KMS-11 (cell line): ENCODE measurements at regions not wholly inside any gene's neighbourhood (a gene's known extent, or its start where the extent isn't known, plus 50 kb on each side); places are given as distances from the start of the nearest gene placed in this dataset.

Experiments used
- H2AFZ ChIP-seq: fragments of 200-600 bp; sonication (generic); 2 replicates; pipeline ENCODE4 v1.6.1; 2016; ENCODE audit warnings: antibody characterized with exemption, mixed run types, low read depth
- H3K27ac ChIP-seq: fragments of 200-600 bp; sonication (generic); 2 replicates; pipeline ENCODE4 v1.6.1; 2016; ENCODE audit warnings: mild to moderate bottlenecking, mixed run types
- H3K27me3 ChIP-seq: fragments of 200-600 bp; sonication (generic); 2 replicates; pipeline ENCODE4 v1.6.1; 2017; ENCODE audit warnings: mild to moderate bottlenecking, low read depth, mixed run types, moderate library complexity; ENCODE audit not compliant: insufficient read depth
- H3K36me3 ChIP-seq: fragments of 200-600 bp; sonication (generic); 2 replicates; pipeline ENCODE4 v1.6.1; 2017; ENCODE audit warnings: mild to moderate bottlenecking, mixed run types; ENCODE audit not compliant: insufficient read depth
- H3K4me1 ChIP-seq: fragments of 200-600 bp; sonication (generic); 2 replicates; pipeline ENCODE4 v1.6.1; 2016; ENCODE audit warnings: mild to moderate bottlenecking, low read depth, mixed run types; ENCODE audit not compliant: poor library complexity, severe bottlenecking
- H3K4me2 ChIP-seq: fragments of 200-600 bp; sonication (generic); 2 replicates; pipeline ENCODE4 v1.7.0; 2016; ENCODE audit warnings: mild to moderate bottlenecking, mixed run types
- H3K4me3 ChIP-seq: fragments of 200-600 bp; sonication (generic); IDR thresholded peaks from 2 replicates; pipeline ENCODE4 v1.6.1; 2017; ENCODE audit warnings: low read depth, low read length, mixed read lengths; ENCODE audit not compliant: insufficient read depth
- H3K79me2 ChIP-seq: fragments of 200-600 bp; sonication (generic); 2 replicates; pipeline ENCODE4 v1.6.1; 2016; ENCODE audit warnings: low read depth, mixed run types; ENCODE audit not compliant: insufficient read depth
- H3K9ac ChIP-seq: fragments of 200-600 bp; sonication (generic); 2 replicates; pipeline ENCODE4 v1.6.1; 2016; ENCODE audit warnings: mild to moderate bottlenecking, mixed run types
- H4K20me1 ChIP-seq: fragments of 200-600 bp; sonication (generic); 2 replicates; pipeline ENCODE4 v1.6.1; 2016; ENCODE audit warnings: mild to moderate bottlenecking, mixed run types; ENCODE audit not compliant: insufficient read depth
- CTCF ChIP-seq: fragments of 200-600 bp; sonication (generic); conservative IDR thresholded peaks from 2 replicates; pipeline ENCODE4 v1.6.1; 2017; ENCODE audit warnings: low read depth, mild to moderate bottlenecking, antibody characterized with exemption, low read length, moderate library complexity, mixed read lengths

- Histone ChIP-seq H3K4me1 (no peaks in the 10 kb centered on the region), H3K36me3 (no peaks in the 10 kb centered on the region), H3K9ac (no peak overlapping the region), H4K20me1 (no peaks in the 10 kb centered on the region), H3K79me2 (no peaks in the 10 kb centered on the region), H3K27ac (no peak overlapping the region), H3K4me3 (no peak overlapping the region), H2AFZ (no peak overlapping the region), H3K27me3 (no peaks in the 10 kb centered on the region), H3K4me2 (no peak overlapping the region)
- no peak; the same call in 1 of the 2 replicates for TF ChIP-seq CTCF
Observed at GRCh38 chrX:33324099-33324498, 112.8 kb upstream of the DMD start.

GRCh38 chrX:33307911-33308354 lies 96.6 kb upstream of the DMD start:
- Histone ChIP-seq H3K36me3 (no peaks in the 10 kb centered on the region), H2AFZ (no peak overlapping the region), H3K4me3 (no peak overlapping the region), H3K4me2 (no peak overlapping the region), H3K4me1 (no peaks in the 10 kb centered on the region), H4K20me1 (no peaks in the 10 kb centered on the region), H3K79me2 (no peaks in the 10 kb centered on the region), H3K27ac (no peak overlapping the region), H3K9ac (no peak overlapping the region), H3K27me3 (no peaks in the 10 kb centered on the region)
- no peak for TF ChIP-seq CTCF

- Histone ChIP-seq H3K4me3 (no peak overlapping the region), H3K9ac (no peak overlapping the region), H3K79me2 (no peaks in the 10 kb centered on the region), H3K27ac (no peak overlapping the region), H2AFZ (no peak overlapping the region), H3K27me3 (no peaks in the 10 kb centered on the region), H4K20me1 (no peaks in the 10 kb centered on the region), H3K4me1 (no peaks in the 10 kb centered on the region), H3K4me2 (no peak overlapping the region), H3K36me3 (no peaks in the 10 kb centered on the region)
- TF ChIP-seq CTCF, result no peak
Observed at GRCh38 chrX:33298622-33299021, 87.3 kb upstream of the DMD start.

- H2AFZ ChIP-seq, result no peak overlapping the region
Observed at GRCh38 chrX:33285550-33285949, 74.2 kb upstream of the DMD start.

More at GRCh38 chrX:33285550-33285949, 74.2 kb upstream of the DMD start:
- H3K4me3 ChIP-seq, result no peak overlapping the region
- no peak overlapping the region for H3K4me2 ChIP-seq
- no peaks in the 10 kb centered on the region for H3K36me3 ChIP-seq
- no peaks in the 10 kb centered on the region for H3K27me3 ChIP-seq
- H3K27ac ChIP-seq, result no peak overlapping the region
- TF ChIP-seq CTCF, result no peak
- H3K4me1 ChIP-seq, result no peaks in the 10 kb centered on the region
- H4K20me1 ChIP-seq, result no peaks in the 10 kb centered on the region
- H3K79me2 ChIP-seq, result no peaks in the 10 kb centered on the region
- H3K9ac ChIP-seq, result no peak overlapping the region
